GM18873 (cell line): ENCODE measurements at regions not wholly inside any gene's neighbourhood (a gene's known extent, or its start where the extent isn't known, plus 50 kb on each side); places are given as distances from the start of the nearest gene placed in this dataset.

ENCODE experiments used
- ATAC-seq: cut with Tn5 transposase; IDR thresholded peaks from one replicate; pipeline ENCODE4 v1.9.1; 2021; ENCODE audit warnings: mild to moderate bottlenecking, moderate library complexity, moderate number of reproducible peaks; ENCODE audit not compliant: unreplicated experiment, low FRiP score

GRCh38 chr15:69780374-69780773 lies 317.3 kb downstream of the TLE3 start:
- ATAC-seq = no peak

GRCh38 chr15:69780981-69781380 lies 316.7 kb downstream of the TLE3 start:
- no peak for ATAC-seq

GRCh38 chr15:69781411-69782125 lies 316.1 kb downstream of the TLE3 start:
- no peak for ATAC-seq

GRCh38 chr15:69782139-69782658 lies 315.5 kb downstream of the TLE3 start:
- ATAC-seq = no peak

GRCh38 chr15:69782809-69783208 lies 314.9 kb downstream of the TLE3 start:
- ATAC-seq = no peak

GRCh38 chr15:69783211-69783610 lies 314.5 kb downstream of the TLE3 start:
- ATAC-seq = no peak

GRCh38 chr15:69784798-69785566 lies 312.7 kb downstream of the TLE3 start:
- ATAC-seq = no peak

GRCh38 chr15:69786136-69786701 lies 311.5 kb downstream of the TLE3 start:
- ATAC-seq = no peak

GRCh38 chr15:69787791-69788190 lies 309.9 kb downstream of the TLE3 start:
- no peak for ATAC-seq

- no peak for ATAC-seq
These were observed 307.9 kb downstream of the TLE3 start for GRCh38 chr15:69789648-69790393.

- ATAC-seq = no peak
These were observed 307.1 kb downstream of the TLE3 start for GRCh38 chr15:69790632-69791031.

GRCh38 chr15:69792823-69793222 lies 304.9 kb downstream of the TLE3 start:
- ATAC-seq = no peak

GRCh38 chr15:69793431-69793780 lies 304.3 kb downstream of the TLE3 start:
- ATAC-seq = no peak

GRCh38 chr15:69793781-69794451 lies 303.8 kb downstream of the TLE3 start:
- ATAC-seq = no peak

GRCh38 chr15:69794645-69795469 lies 302.9 kb downstream of the TLE3 start:
- no peak for ATAC-seq

- ATAC-seq = no peak
These were observed 302.1 kb downstream of the TLE3 start for GRCh38 chr15:69795601-69796000.

- no peak for ATAC-seq
These were observed 300.6 kb downstream of the TLE3 start for GRCh38 chr15:69797051-69797595.

- ATAC-seq = no peak
These were observed 300.1 kb downstream of the TLE3 start for GRCh38 chr15:69797615-69798014.
